ENCODE measurements at regions not wholly inside any gene's neighbourhood (a gene's known extent, or its start where the extent isn't known, plus 50 kb on each side); places are given as distances from the start of the nearest gene placed in this dataset.

DNA sequence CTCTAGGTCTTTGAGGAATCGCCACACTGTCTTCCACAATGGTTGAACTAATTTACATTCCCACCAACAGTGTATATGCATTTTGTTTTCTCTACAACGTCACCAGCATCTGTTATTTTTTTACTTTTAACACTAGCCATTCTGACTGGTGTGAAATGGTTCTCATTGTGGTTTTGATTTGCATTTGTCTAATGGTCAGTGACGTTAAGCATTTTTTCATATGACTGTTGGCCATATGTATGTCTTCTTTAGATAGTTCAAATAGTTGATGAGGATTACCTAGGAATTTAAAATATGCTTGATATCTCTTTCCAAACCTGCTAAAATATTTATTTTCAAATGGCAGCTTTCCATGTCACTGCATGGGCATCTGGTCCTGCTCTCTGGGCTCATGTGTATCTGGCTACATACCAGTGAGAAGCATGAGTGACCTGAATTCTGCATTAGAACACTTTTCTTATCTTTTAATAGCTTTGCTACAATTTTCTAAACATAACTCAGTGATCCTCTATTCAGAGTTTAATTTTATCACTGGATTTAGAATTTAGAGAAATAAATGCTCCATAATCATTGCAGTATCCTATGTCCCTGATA, 95.8 kb upstream of the ADAMTS16 start:
- no peak for TF ChIP-seq CTCF (IDR thresholded peaks at IDR 0.05)
- no peak for TF ChIP-seq POLR2A (IDR thresholded peaks at IDR 0.05)

Data from Peyer's patch (tissue), 4 donors.